ENCODE measurements at regions not wholly inside any gene's neighbourhood (a gene's known extent, or its start where the extent isn't known, plus 50 kb on each side); places are given as distances from the start of the nearest gene placed in this dataset.

DNA sequence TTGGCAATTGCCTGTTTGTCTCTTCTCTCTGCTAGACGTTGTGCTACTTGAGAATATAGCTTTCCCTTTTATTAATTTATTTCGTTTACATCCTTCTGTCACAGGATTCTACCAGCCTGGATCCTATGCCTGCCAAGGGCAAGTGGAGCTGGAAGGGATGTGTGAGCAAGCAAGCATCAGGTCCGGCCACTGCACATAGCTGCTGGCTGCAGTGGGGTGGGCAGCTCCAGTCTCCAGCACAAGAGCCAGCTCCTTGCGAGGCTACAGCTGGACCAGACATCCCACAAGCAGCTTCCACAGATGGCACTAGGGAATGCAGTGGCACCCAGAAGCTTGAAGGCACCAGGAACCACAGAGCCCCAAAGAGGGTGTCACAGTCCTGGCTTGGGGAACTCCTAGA, 225.0 kb downstream of the KCNC2 start:
- TF ChIP-seq, protein P1, sequence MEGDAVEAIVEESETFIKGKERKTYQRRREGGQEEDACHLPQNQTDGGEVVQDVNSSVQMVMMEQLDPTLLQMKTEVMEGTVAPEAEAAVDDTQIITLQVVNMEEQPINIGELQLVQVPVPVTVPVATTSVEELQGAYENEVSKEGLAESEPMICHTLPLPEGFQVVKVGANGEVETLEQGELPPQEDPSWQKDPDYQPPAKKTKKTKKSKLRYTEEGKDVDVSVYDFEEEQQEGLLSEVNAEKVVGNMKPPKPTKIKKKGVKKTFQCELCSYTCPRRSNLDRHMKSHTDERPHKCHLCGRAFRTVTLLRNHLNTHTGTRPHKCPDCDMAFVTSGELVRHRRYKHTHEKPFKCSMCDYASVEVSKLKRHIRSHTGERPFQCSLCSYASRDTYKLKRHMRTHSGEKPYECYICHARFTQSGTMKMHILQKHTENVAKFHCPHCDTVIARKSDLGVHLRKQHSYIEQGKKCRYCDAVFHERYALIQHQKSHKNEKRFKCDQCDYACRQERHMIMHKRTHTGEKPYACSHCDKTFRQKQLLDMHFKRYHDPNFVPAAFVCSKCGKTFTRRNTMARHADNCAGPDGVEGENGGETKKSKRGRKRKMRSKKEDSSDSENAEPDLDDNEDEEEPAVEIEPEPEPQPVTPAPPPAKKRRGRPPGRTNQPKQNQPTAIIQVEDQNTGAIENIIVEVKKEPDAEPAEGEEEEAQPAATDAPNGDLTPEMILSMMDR (IDR thresholded peaks at IDR 0.05): no peak
- Histone ChIP-seq H3K4me3 (no peak overlapping the region), H3K27ac (no peak overlapping the region)
- no peak for DNase-seq (ENCODE audit: low spot score)

DNA sequence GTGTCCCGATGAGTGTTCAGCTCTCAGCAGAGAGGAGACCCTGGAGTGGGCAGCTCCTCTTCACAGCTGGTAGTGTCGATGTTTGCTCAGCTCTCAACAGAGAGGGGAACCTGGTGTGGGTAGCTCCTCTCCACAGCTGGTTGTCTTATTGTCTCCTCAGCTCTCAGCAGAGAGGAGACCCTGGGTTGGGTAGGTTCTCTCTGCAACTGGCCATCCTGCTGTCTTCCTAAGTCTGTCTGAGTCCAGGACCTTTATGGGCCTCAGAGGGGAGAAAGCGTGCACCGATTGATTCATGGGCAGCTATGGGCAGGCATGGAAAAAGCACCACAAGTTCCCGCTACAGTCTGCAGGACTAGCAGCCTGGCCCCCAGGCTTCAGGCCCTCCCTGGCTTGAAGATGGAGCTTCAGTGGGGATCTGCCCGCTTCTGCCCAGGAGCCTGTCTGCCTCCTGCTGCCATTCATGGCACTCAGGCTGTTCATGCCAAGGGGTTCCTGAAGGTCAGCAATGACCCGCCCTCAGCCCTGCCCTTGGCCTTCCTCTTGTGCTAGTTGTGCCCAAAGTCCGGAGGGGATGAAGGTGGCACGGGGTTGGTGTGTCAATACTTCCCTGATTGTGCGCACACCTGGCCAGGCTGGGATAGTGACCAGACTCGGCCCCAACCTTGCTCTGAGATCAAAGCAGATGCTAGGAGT, 224.2 kb downstream of the KCNC2 start:
- DNase-seq (ENCODE audit: low spot score): peak; percentile 69
- TF ChIP-seq, protein P1 (IDR thresholded peaks at IDR 0.05): no peak
- Histone ChIP-seq H3K27ac (no peak overlapping the region), H3K4me3 (no peak overlapping the region)

DNA sequence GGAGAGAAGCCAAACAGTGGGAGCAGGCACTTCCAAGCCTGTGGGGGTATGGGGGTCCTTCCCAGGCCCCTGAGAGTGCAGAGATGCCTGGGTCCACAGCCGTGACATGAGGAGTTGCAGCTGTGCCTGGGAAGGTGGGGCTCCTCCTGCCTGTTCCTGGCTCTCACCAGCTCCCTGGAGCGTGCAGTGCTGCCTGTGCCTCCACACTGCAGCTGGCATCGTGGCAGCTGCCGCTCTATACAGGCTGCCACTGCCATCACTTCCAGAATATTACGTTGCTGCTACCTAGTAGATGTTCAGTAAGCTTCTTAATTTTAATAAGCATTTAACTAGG, 223.7 kb downstream of the KCNC2 start:
- no peak overlapping the region for H3K27ac ChIP-seq
- DNase-seq (ENCODE audit: low spot score): no peak
- TF ChIP-seq, protein P1 (IDR thresholded peaks at IDR 0.05): no peak
- H3K4me3 ChIP-seq: no peak overlapping the region

DNA sequence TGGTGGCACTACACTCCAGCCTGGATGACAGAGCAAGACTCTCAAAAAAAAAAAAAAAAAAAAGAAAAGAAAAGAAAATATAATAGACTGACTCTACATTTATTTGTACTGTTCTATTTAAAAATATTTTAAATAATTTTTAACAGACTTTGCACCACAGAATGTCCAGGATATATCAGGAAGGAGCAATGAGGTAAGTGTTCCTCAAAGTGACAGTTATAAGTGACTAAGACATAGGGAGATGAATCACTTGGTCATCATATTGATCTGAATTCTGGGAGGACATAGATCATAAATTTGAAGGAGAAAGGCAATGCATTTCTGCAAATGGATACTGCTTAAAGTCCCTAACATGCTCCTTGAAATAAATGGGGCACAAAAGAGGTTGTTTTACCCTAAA, 221.5 kb downstream of the KCNC2 start:
- DNase-seq (ENCODE audit: low spot score): no peak
- Histone ChIP-seq H3K4me3 (no peak overlapping the region), H3K27ac (no peak overlapping the region)
- TF ChIP-seq, protein P1 (IDR thresholded peaks at IDR 0.05): no peak

Measured in coronary artery (tissue), 2 donors.